ENCODE measurements at regions not wholly inside any gene's neighbourhood (a gene's known extent, or its start where the extent isn't known, plus 50 kb on each side); places are given as distances from the start of the nearest gene placed in this dataset.

DNA sequence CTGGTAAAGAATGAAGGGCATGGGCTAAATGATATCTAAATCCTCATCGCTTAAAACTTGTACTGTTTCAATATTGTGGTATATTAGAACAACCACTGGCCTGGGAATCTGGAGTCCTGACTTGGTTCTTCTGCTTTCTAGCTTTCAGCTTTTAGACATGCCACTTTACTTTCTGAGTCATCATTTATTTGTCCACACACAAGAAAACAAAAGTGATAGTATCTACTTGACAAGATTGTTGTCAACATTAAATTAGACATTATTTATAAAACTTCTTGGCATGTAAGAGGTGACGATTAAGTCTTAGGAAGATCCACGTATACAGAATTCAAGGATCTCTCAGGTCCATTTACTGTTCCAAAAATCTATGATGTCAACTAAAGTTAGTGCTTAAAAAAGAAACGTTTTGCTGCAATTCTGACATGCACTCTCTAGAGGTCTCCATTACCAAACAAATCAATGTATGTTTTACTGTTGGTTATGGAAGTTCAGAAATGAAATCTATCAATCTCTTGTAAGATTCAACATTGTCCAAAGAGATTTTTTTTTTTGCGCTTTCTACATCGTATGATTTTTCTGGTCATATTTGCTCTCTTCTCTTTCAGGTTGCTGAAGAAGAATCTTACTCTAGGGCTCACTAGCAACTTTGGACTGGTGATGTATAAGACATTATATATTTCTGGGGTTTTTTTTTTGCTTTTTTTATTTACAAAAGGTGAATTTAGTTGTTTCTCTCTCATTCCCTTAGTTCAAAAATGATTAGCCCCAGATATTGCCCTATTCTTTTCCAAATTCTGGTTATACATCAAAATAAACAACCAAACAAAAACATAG, 53.6 kb upstream of the DYNC1I1 start:
- DNase-seq = peak in 2 of 3 donors; percentile 40 to 42

- DNase-seq = no peak
Measured at GRCh38 chr7:95716357-95717122, 55.8 kb upstream of the DYNC1I1 start.

- peak; percentile 31 to 54 (median 50) for DNase-seq
Measured at GRCh38 chr7:95715274-95715673, 57.1 kb upstream of the DYNC1I1 start.

- DNase-seq = no peak
Measured at GRCh38 chr7:95710711-95711110, 61.6 kb upstream of the DYNC1I1 start.

GRCh38 chr7:95700917-95701316, 71.4 kb upstream of the DYNC1I1 start:
- DNase-seq = no peak

- DNase-seq = no peak
Measured at GRCh38 chr7:95694334-95694733, 78.0 kb upstream of the DYNC1I1 start.

- peak in 2 of 3 donors; percentile 22 to 25 for DNase-seq
Measured at GRCh38 chr7:95693551-95694333, 78.6 kb upstream of the DYNC1I1 start.

- no peak for DNase-seq
Measured at GRCh38 chr7:95691464-95691863, 80.9 kb upstream of the DYNC1I1 start.

GRCh38 chr7:95690367-95690947, 81.9 kb upstream of the DYNC1I1 start:
- DNase-seq = peak; percentile 33 to 54 (median 49)

DNA sequence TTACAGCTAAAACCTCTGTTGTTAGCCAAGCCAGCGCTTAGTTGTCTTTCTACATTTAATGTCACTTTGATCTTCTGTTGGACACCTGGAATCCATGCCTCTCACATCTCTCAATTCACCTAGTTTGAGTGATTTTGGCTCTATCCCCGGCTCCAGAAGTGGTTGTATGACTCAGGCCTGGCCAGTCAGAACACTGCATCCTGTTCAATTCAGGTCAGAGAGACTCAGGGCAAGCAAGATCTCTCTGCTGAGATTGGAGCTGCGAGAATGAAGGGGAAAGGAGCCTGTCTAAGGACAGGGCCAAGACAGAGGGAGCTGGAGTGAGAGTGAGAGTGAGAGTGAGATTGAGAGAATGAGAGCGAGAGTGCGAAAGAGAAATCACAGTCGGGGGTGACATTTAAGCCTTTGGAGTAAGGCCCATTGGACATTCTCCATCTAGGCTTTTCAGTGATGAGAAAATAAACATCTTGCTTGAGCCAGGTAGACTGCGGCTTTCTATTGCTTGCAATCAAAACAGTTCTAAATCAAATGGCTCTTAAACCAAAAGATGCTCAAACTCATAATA, 83.3 kb upstream of the DYNC1I1 start:
- no peak for DNase-seq

GRCh38 chr7:95687759-95688343, 84.5 kb upstream of the DYNC1I1 start:
- peak in 2 of 3 donors; percentile 6 to 26 for DNase-seq

DNA sequence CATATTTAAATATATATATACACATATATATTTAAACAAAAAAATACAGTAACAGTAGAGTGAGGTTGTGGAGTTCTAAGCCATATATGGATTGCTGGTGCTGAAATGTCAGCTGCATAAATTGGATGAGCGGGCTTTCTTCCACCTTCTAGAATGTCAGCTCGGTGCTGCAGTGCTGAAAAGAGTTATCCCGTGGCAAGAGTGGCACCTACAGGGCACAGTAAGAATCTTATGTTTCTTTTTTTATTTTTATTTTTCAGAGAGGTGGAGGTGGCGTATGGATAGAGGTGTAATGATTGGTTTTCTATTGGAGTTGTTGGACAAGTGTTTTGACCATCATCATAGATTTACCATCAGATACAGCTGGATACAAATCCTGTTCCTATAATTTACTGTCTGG, 86.2 kb upstream of the DYNC1I1 start:
- DNase-seq = peak; percentile 68 to 76 (median 72)

- no peak for DNase-seq
Measured at GRCh38 chr7:95684505-95684904, 87.8 kb upstream of the DYNC1I1 start.

- peak; percentile 45 to 76 (median 52) for DNase-seq
Measured at GRCh38 chr7:95684037-95684436, 87.7 kb upstream of the PDK4 start.

DNA sequence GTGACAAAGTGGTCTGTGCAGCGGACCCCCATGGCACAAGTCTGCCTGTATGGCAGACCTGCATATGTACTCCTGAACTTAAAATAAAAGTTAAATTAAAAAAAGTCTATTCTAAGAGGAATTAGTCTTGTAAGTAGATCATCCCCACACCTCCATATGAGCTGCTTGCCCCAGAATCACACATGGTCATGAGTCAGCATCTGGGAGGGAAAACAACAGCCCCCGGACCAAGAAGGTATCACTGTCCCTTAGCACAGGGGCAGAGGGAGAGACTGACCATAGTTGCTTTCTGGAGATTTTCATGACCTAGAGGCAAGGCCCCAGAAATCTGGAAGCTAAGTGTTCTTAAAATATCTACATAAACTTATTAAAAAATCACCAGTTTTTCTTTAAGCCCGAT, 86.6 kb upstream of the PDK4 start:
- DNase-seq = peak in 1 of 3 donors; percentile 15

- DNase-seq = no peak
Measured at GRCh38 chr7:95676691-95677090, 80.4 kb upstream of the PDK4 start.

DNA sequence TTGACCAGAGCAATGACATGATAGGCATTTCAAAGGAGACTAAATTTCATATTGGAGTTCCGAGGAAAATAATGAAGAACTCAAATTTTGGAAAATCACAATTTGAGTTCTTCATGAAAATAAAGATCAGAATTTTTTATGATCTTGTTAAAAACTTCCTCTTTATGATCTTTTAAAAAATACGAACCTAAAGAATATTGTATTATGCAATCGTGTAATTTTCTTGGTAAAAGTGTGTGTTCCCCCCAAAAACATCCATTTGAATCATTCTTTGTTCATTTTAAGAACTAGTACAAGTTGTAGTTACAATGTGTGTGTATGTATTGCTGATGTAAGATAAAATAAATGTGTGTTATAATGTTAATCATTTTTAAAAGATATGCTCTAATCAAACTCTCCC, 79.3 kb upstream of the PDK4 start:
- DNase-seq = peak in 2 of 3 donors; percentile 52 to 59

- DNase-seq = no peak
Measured at GRCh38 chr7:95675016-95675415, 78.7 kb upstream of the PDK4 start.

GRCh38 chr7:95674101-95674500, 77.8 kb upstream of the PDK4 start:
- DNase-seq = no peak

GRCh38 chr7:95672434-95672833, 76.1 kb upstream of the PDK4 start:
- no peak for DNase-seq

GRCh38 chr7:95669513-95669912, 73.2 kb upstream of the PDK4 start:
- DNase-seq = no peak

- DNase-seq = no peak
Measured at GRCh38 chr7:95668504-95669018, 72.2 kb upstream of the PDK4 start.
